NT2/D1 (cell line): ENCODE measurements at regions not wholly inside any gene's neighbourhood (a gene's known extent, or its start where the extent isn't known, plus 50 kb on each side); places are given as distances from the start of the nearest gene placed in this dataset.

Source experiments
- DNase-seq: peaks from one replicate; pipeline ENCODE4 v3.0.0-alpha.2; 2011; ENCODE audit warnings: low read depth, low spot score
- H3K27me3 ChIP-seq: 2 replicates; pipeline ENCODE4 v1.6.0; 2011; ENCODE audit warnings: mild to moderate bottlenecking; ENCODE audit not compliant: insufficient read length, insufficient read depth
- H3K36me3 ChIP-seq: 2 replicates; pipeline ENCODE4 v1.6.1; 2011; ENCODE audit warnings: mild to moderate bottlenecking, low read length, mixed read lengths; ENCODE audit not compliant: insufficient read depth, insufficient read length
- H3K4me1 ChIP-seq: 2 replicates; pipeline ENCODE4 v1.5.1; 2011; ENCODE audit not compliant: insufficient read depth, insufficient read length
- H3K4me3 ChIP-seq: 2 replicates; pipeline ENCODE4 v1.5.1; 2011; ENCODE audit warnings: low read depth; ENCODE audit not compliant: insufficient read length
- H3K9ac ChIP-seq: 2 replicates; pipeline ENCODE4 v1.6.0; 2011; ENCODE audit warnings: low read depth; ENCODE audit not compliant: insufficient read length
- H3K9me3 ChIP-seq: 2 replicates; pipeline ENCODE4 v1.5.1; 2011; ENCODE audit warnings: mild to moderate bottlenecking, low read length; ENCODE audit not compliant: insufficient read depth
- SUZ12 ChIP-seq: IDR thresholded peaks from 2 replicates; pipeline ENCODE4 v1.6.1; 2011; ENCODE audit not compliant: insufficient read length, insufficient read depth; ENCODE audit errors: extremely low read depth
- YY1 ChIP-seq: IDR thresholded peaks from 2 replicates; pipeline ENCODE4 v1.6.1; 2011; ENCODE audit not compliant: insufficient read length, insufficient read depth
- ZNF274 ChIP-seq: IDR thresholded peaks from 2 replicates; pipeline ENCODE4 v1.6.1; 2011; ENCODE audit warnings: mild to moderate bottlenecking, low read depth, low read length

DNA sequence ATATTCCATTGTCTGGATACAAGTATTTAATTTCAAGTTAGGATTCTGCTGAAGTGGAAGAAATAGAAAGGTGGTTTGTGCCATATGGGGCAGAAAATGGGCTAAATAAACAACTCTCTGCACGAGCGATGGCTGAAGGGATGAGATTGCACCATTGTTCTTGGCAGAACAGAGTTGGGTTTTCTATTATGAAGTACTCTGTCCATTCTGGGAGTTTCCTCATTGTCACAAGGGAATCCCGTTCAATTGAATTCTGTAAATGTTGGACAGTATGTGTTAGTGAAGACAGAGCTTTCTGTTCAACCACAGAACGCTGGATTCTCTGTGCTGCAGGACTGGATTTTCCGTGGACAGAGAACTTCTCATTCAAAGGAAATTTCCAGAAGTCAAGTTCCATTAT lies 345.5 kb upstream of the PRICKLE1 start:
- no peaks in the 10 kb centered on the region for H3K36me3 ChIP-seq
- H3K9ac ChIP-seq = no peak overlapping the region
- no peaks in the 10 kb centered on the region for H3K4me1 ChIP-seq
- no peaks in the 10 kb centered on the region for H3K9me3 ChIP-seq
- no peaks in the 10 kb centered on the region for H3K27me3 ChIP-seq
- H3K4me3 ChIP-seq = no peak overlapping the region
- no peak for DNase-seq
- TF ChIP-seq YY1 (no peak), ZNF274 (no peak), SUZ12 (no peak)

GRCh38 chr12:42933461-42934081 lies 344.0 kb upstream of the PRICKLE1 start:
- no peak for DNase-seq
- H3K4me1 ChIP-seq = no peaks in the 10 kb centered on the region
- no peaks in the 10 kb centered on the region for H3K9me3 ChIP-seq
- TF ChIP-seq ZNF274 = no peak
- TF ChIP-seq SUZ12 = no peak
- no peak for TF ChIP-seq YY1
- H3K4me3 ChIP-seq = no peak overlapping the region
- no peaks in the 10 kb centered on the region for H3K27me3 ChIP-seq
- no peaks in the 10 kb centered on the region for H3K36me3 ChIP-seq
- no peak overlapping the region for H3K9ac ChIP-seq

DNA sequence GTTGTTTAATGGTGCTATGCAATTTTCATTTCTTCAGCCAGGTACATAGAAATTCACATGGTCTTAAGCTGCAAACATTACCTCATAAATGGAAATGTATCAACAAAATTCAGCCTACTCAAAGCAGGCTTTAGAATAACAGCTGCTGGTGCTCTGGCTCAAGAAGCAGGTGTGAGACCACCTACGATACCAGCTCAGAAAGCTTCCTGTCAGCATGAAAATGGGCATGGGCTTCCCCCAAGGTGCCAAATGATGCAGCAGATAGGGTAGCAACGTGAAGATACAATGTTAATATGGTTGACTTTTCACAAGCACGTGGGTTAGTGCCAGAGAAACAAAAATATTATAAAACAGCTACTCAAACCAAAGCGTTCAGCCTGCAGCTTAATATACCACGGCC lies 343.4 kb upstream of the PRICKLE1 start:
- TF ChIP-seq SUZ12 = no peak
- TF ChIP-seq ZNF274 = no peak
- TF ChIP-seq YY1 = no peak
- Histone ChIP-seq H3K27me3 (no peaks in the 10 kb centered on the region), H3K4me3 (no peak overlapping the region), H3K9ac (no peak overlapping the region), H3K4me1 (no peaks in the 10 kb centered on the region), H3K9me3 (no peaks in the 10 kb centered on the region), H3K36me3 (no peaks in the 10 kb centered on the region)
- DNase-seq = no peak

DNA sequence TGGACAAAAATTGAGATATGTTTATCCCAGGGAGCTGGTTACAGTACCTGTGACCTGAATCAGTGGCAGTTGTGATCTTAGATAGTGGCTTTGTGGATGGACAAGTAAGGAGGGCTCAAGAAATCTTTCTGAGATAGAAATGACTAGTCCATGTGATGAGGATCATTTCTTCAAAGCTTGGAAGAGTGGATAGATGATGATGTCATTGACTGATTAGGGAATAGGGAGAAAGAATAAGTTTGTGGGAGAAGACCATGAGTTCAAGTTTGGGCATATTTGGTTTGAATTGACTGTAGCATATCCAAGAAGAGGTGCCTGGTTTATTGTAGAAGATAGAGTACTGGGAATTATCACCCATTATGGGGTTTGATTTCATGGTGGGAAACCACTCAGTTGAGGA lies 336.7 kb upstream of the PRICKLE1 start:
- no peaks in the 10 kb centered on the region for H3K27me3 ChIP-seq
- H3K4me3 ChIP-seq = no peak overlapping the region
- H3K36me3 ChIP-seq = no peaks in the 10 kb centered on the region
- H3K9ac ChIP-seq = no peak overlapping the region
- TF ChIP-seq ZNF274 (no peak), SUZ12 (no peak), YY1 (no peak)
- no peaks in the 10 kb centered on the region for H3K4me1 ChIP-seq
- H3K9me3 ChIP-seq = no peaks in the 10 kb centered on the region
- DNase-seq = no peak

GRCh38 chr12:42924482-42924881 lies 334.9 kb upstream of the PRICKLE1 start:
- DNase-seq = no peak
- no peaks in the 10 kb centered on the region for H3K36me3 ChIP-seq
- H3K4me1 ChIP-seq = no peaks in the 10 kb centered on the region
- no peak overlapping the region for H3K4me3 ChIP-seq
- H3K27me3 ChIP-seq = no peaks in the 10 kb centered on the region
- no peak for TF ChIP-seq SUZ12
- TF ChIP-seq ZNF274 = no peak
- no peak for TF ChIP-seq YY1
- H3K9ac ChIP-seq = no peak overlapping the region
- no peaks in the 10 kb centered on the region for H3K9me3 ChIP-seq

GRCh38 chr12:42923583-42923982 lies 334.0 kb upstream of the PRICKLE1 start:
- TF ChIP-seq YY1 (no peak), ZNF274 (no peak), SUZ12 (no peak)

DNA sequence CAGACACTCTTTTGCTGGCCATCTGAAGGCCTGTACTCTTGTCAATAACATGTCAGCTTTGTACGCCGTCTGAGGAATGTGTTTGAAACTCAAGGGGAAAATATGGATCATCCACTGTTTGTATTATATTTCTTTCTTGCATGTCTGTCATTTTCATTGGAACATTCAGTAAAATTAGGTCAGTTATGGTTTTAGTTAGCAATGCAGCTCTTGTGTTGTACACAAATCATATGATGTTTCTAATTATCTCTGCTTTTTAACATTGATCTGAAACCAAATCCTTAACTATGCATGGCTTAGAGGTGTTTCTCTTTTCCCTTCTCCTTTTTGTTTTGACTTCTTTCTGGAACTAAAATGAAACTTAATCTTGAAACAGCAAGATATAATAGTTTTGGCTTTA lies 333.6 kb upstream of the PRICKLE1 start:
- no peaks in the 10 kb centered on the region for H3K9me3 ChIP-seq
- no peak overlapping the region for H3K4me3 ChIP-seq
- no peak for TF ChIP-seq YY1
- TF ChIP-seq ZNF274 = no peak
- no peak for TF ChIP-seq SUZ12

More at GRCh38 chr12:42923583-42923982, 334.0 kb upstream of the PRICKLE1 start:
- Histone ChIP-seq H3K9me3 (no peaks in the 10 kb centered on the region), H3K9ac (no peak overlapping the region), H3K4me1 (no peaks in the 10 kb centered on the region), H3K27me3 (no peaks in the 10 kb centered on the region), H3K4me3 (no peak overlapping the region), H3K36me3 (no peaks in the 10 kb centered on the region)
- DNase-seq = no peak

More for the DNA sequence above, 333.6 kb upstream of the PRICKLE1 start:
- H3K4me1 ChIP-seq = no peaks in the 10 kb centered on the region
- H3K27me3 ChIP-seq = no peaks in the 10 kb centered on the region
- no peak overlapping the region for H3K9ac ChIP-seq
- no peak for DNase-seq
- H3K36me3 ChIP-seq = no peaks in the 10 kb centered on the region
